ENCODE measurements at regions not wholly inside any gene's neighbourhood (a gene's known extent, or its start where the extent isn't known, plus 50 kb on each side); places are given as distances from the start of the nearest gene placed in this dataset.

- TF ChIP-seq TAF1 (IDR thresholded peaks at IDR 0.05; ENCODE audit: borderline replicate concordance, insufficient read depth, low read length) (no peak), POLR2AphosphoS5 (IDR thresholded peaks at IDR 0.05; ENCODE audit: low read depth, low read length) (no peak), REST (IDR thresholded peaks at IDR 0.05; ENCODE audit: insufficient read depth in 1 of 2, low read depth in 2 of 2, low read length in 2 of 2) (no peak)
Measured at GRCh38 chr5:8410618-8411017, 541.7 kb downstream of the MTRR start.

Measured in PFSK-1 (cell line).